ENCODE measurements at regions not wholly inside any gene's neighbourhood (a gene's known extent, or its start where the extent isn't known, plus 50 kb on each side); places are given as distances from the start of the nearest gene placed in this dataset.

- no peak overlapping the region for H3K4me3 ChIP-seq
- peaks cover 8% of the 10 kb centered on the region for H3K4me1 ChIP-seq (ENCODE audit: low read depth)
- H3K36me3 ChIP-seq = no peaks in the 10 kb centered on the region
- H3K27me3 ChIP-seq = no peaks in the 10 kb centered on the region
- no peak for TF ChIP-seq CTCF (IDR thresholded peaks at IDR 0.05; ENCODE audit: low read depth, low read length)
- DNase-seq (ENCODE audit: low read depth in 1 of 2, low spot score in 1 of 2) = no peak
- no peaks in the 10 kb centered on the region for H3K9me3 ChIP-seq (ENCODE audit: low read depth)
- H3K27ac ChIP-seq = no peak overlapping the region
Observed at GRCh38 chr13:60869941-60870613, 473.1 kb downstream of the TDRD3 start.

- Histone ChIP-seq H3K27me3 (no peaks in the 10 kb centered on the region), H3K4me1 (ENCODE audit: low read depth) (peaks cover 8% of the 10 kb centered on the region), H3K9me3 (ENCODE audit: low read depth) (no peaks in the 10 kb centered on the region), H3K4me3 (no peak overlapping the region), H3K36me3 (no peaks in the 10 kb centered on the region), H3K27ac (no peak overlapping the region)
- DNase-seq (ENCODE audit: low read depth in 1 of 2, low spot score in 1 of 2) = no peak
- TF ChIP-seq CTCF (IDR thresholded peaks at IDR 0.05; ENCODE audit: low read depth, low read length) = no peak
Observed at GRCh38 chr13:60869225-60869624, 472.2 kb downstream of the TDRD3 start.

GRCh38 chr13:60862036-60862435 is 465.0 kb downstream of the TDRD3 start:
- TF ChIP-seq CTCF (IDR thresholded peaks at IDR 0.05; ENCODE audit: low read depth, low read length) = no peak
- Histone ChIP-seq H3K27me3 (no peaks in the 10 kb centered on the region), H3K4me1 (ENCODE audit: low read depth) (no peaks in the 10 kb centered on the region), H3K27ac (no peak overlapping the region), H3K4me3 (no peak overlapping the region), H3K36me3 (no peaks in the 10 kb centered on the region), H3K9me3 (ENCODE audit: low read depth) (no peaks in the 10 kb centered on the region)
- no peak for DNase-seq (ENCODE audit: low read depth in 1 of 2, low spot score in 1 of 2)

GRCh38 chr13:60857698-60858097 is 460.7 kb downstream of the TDRD3 start:
- Histone ChIP-seq H3K27me3 (no peaks in the 10 kb centered on the region), H3K4me1 (ENCODE audit: low read depth) (no peaks in the 10 kb centered on the region), H3K27ac (no peak overlapping the region), H3K4me3 (no peak overlapping the region), H3K9me3 (ENCODE audit: low read depth) (no peaks in the 10 kb centered on the region), H3K36me3 (no peaks in the 10 kb centered on the region)
- TF ChIP-seq CTCF (IDR thresholded peaks at IDR 0.05; ENCODE audit: low read depth, low read length) = no peak
- DNase-seq (ENCODE audit: low read depth in 1 of 2, low spot score in 1 of 2) = no peak

GRCh38 chr13:60852886-60853285 is 455.9 kb downstream of the TDRD3 start:
- no peak for TF ChIP-seq CTCF (IDR thresholded peaks at IDR 0.05; ENCODE audit: low read depth, low read length)
- no peaks in the 10 kb centered on the region for H3K9me3 ChIP-seq (ENCODE audit: low read depth)
- no peak for DNase-seq (ENCODE audit: low read depth in 1 of 2, low spot score in 1 of 2)
- H3K27me3 ChIP-seq = no peaks in the 10 kb centered on the region
- H3K36me3 ChIP-seq = no peaks in the 10 kb centered on the region
- no peak overlapping the region for H3K4me3 ChIP-seq
- H3K4me1 ChIP-seq (ENCODE audit: low read depth) = no peaks in the 10 kb centered on the region
- H3K27ac ChIP-seq = no peak overlapping the region

All from cardiac muscle cell (in vitro differentiated cells and primary cell).